WTC11 (cell line): ENCODE measurements at regions not wholly inside any gene's neighbourhood (a gene's known extent, or its start where the extent isn't known, plus 50 kb on each side); places are given as distances from the start of the nearest gene placed in this dataset.

Experiments
- ATAC-seq: fragments of 200-7000 bp; cut with Tn5 transposase; 2 replicates; pipeline ENCODE4 v1.10.0; 2021; ENCODE audit warnings: mild to moderate bottlenecking, moderate library complexity
- CTCF ChIA-PET: fragments of 300-600 bp; sonication (Branson Sonifier 250); formaldehyde crosslinking; loops from one replicate; lab custom pipeline; 2021; ENCODE audit warnings: antibody characterized with exemption; lab: Charles Lee
- POLR2A ChIA-PET: fragments of 350-600 bp; sonication (Branson Sonifier 250); formaldehyde crosslinking; loops from one replicate; lab custom pipeline; 2021; ENCODE audit warnings: antibody characterized with exemption; lab: Charles Lee
- DNase-seq: peaks from one replicate; pipeline ENCODE4 v3.0.0; 2021; ENCODE audit warnings: low spot score
- H3K27ac Mint-ChIP-seq: 2 replicates; pipeline ENCODE4 v1.8.0; 2021; ENCODE audit warnings: mixed read lengths
- H3K27me3 Mint-ChIP-seq: 2 replicates; pipeline ENCODE4 v1.8.0; 2021; ENCODE audit warnings: low read depth, mild to moderate bottlenecking, moderate library complexity, mixed read lengths
- H3K36me3 Mint-ChIP-seq: 2 replicates; pipeline ENCODE4 v1.8.0; 2021; ENCODE audit warnings: mixed read lengths
- H3K4me1 Mint-ChIP-seq: 2 replicates; pipeline ENCODE4 v1.8.0; 2022; ENCODE audit warnings: mixed read lengths
- H3K4me3 Mint-ChIP-seq: 2 replicates; pipeline ENCODE4 v1.8.0; 2021; ENCODE audit warnings: mild to moderate bottlenecking, moderate library complexity, mixed read lengths
- H3K9me3 Mint-ChIP-seq: 2 replicates; pipeline ENCODE4 v1.8.0; 2021; ENCODE audit warnings: mixed read lengths
- ESRRA ChIP-seq: sonication (generic); formaldehyde crosslinking; IDR thresholded peaks from 2 replicates; pipeline ENCODE4 v1.8.1; 2022; ENCODE audit warnings: mild to moderate bottlenecking, missing genetic modification reagents, borderline replicate concordance
- ETV6 ChIP-seq: sonication (generic); formaldehyde crosslinking; IDR thresholded peaks from 2 replicates; pipeline ENCODE4 v1.8.1; 2022; ENCODE audit warnings: mild to moderate bottlenecking, missing genetic modification reagents
- HMGA2 ChIP-seq: fragments of 250-450 bp; sonication (Bioruptor Pico); IDR thresholded peaks from 2 replicates; pipeline ENCODE4 v1.4.0; 2021; ENCODE audit warnings: mild to moderate bottlenecking, moderate library complexity
- NFE2L1 ChIP-seq: sonication (generic); formaldehyde crosslinking; IDR thresholded peaks from 2 replicates; pipeline ENCODE4 v1.8.1; 2023; ENCODE audit warnings: missing genetic modification reagents
- PRRX2 ChIP-seq: fragments of 250-450 bp; sonication (Bioruptor Pico); IDR thresholded peaks from 2 replicates; pipeline ENCODE4 v1.8.0; 2021; ENCODE audit warnings: mild to moderate bottlenecking
- TCF7 ChIP-seq: sonication (generic); formaldehyde crosslinking; IDR thresholded peaks from 2 replicates; pipeline ENCODE4 v1.8.0; 2022; ENCODE audit warnings: mild to moderate bottlenecking, low read depth, missing genetic modification reagents, moderate library complexity
- TP53 ChIP-seq: sonication (generic); formaldehyde crosslinking; IDR thresholded peaks from 2 replicates; pipeline ENCODE4 v1.8.1; 2023; ENCODE audit warnings: mild to moderate bottlenecking, missing genetic modification reagents
- ZBTB21 ChIP-seq: sonication (generic); formaldehyde crosslinking; IDR thresholded peaks from 2 replicates; pipeline ENCODE4 v1.8.1; 2023; ENCODE audit warnings: mild to moderate bottlenecking, missing genetic modification reagents, borderline replicate concordance
- ZNF138 ChIP-seq: sonication (generic); formaldehyde crosslinking; conservative IDR thresholded peaks from 2 replicates; pipeline ENCODE4 v1.8.1; 2022; ENCODE audit warnings: mild to moderate bottlenecking, moderate library complexity, missing genetic modification reagents
- ZNF232 ChIP-seq: sonication (generic); formaldehyde crosslinking; IDR thresholded peaks from 2 replicates; pipeline ENCODE4 v1.8.0; 2022; ENCODE audit warnings: mild to moderate bottlenecking, missing genetic modification reagents
- ZNF317 ChIP-seq: sonication (generic); formaldehyde crosslinking; IDR thresholded peaks from 2 replicates; pipeline ENCODE4 v1.8.1; 2023; ENCODE audit warnings: low read depth, mild to moderate bottlenecking, moderate library complexity, missing genetic modification reagents, borderline replicate concordance
- TF ChIP-seq, protein P1 (sequence below): sonication (generic); formaldehyde crosslinking; IDR thresholded peaks from 2 replicates; pipeline ENCODE4 v1.8.1; 2023; ENCODE audit warnings: mild to moderate bottlenecking, missing genetic modification reagents, borderline replicate concordance
- TF ChIP-seq, protein P2 (sequence below): sonication (generic); formaldehyde crosslinking; IDR thresholded peaks from 2 replicates; pipeline ENCODE4 v1.8.0; 2022; ENCODE audit warnings: mild to moderate bottlenecking, missing genetic modification reagents
- TF ChIP-seq, protein P3 (sequence below): sonication (generic); formaldehyde crosslinking; IDR thresholded peaks from 2 replicates; pipeline ENCODE4 v1.8.0; 2023; ENCODE audit warnings: missing genetic modification reagents
- TF ChIP-seq, protein P4 (sequence below): sonication (generic); formaldehyde crosslinking; IDR thresholded peaks from 2 replicates; pipeline ENCODE4 v1.8.1; 2023; ENCODE audit warnings: mild to moderate bottlenecking, missing genetic modification reagents, moderate library complexity
- TF ChIP-seq, protein P5 (sequence below): fragments of 250-450 bp; sonication (Bioruptor Pico); IDR thresholded peaks from 2 replicates; pipeline ENCODE4 v2.1.2; 2022; ENCODE audit warnings: mild to moderate bottlenecking, moderate library complexity
- TF ChIP-seq, protein P6 (sequence below): sonication (generic); formaldehyde crosslinking; conservative IDR thresholded peaks from 2 replicates; pipeline ENCODE4 v1.8.1; 2023; ENCODE audit warnings: mild to moderate bottlenecking, low read depth, missing genetic modification reagents, moderate library complexity
- TF ChIP-seq, protein P7 (sequence below): sonication (generic); formaldehyde crosslinking; IDR thresholded peaks from 2 replicates; pipeline ENCODE4 v1.8.0; 2023; ENCODE audit warnings: mild to moderate bottlenecking, missing genetic modification reagents

DNA sequence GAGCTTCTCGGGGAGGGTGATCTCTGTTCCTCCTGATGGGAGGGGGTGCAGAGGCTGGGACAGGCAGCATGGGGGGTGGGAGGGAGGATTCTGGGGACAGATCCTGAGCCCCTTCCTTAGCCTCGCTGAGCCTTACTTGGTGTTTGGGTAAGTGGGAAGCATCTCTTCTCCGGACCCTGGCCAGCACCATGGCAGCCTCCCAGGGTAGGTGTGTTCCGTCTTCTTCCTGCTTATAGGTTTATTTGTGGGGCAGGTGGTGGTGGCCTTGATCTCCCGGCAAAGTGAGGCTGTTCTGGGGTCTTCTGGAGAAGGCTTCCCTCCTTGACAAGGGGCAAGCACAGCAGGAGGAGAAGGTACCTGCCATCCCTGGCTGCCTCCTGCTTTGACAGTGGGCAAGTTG, 226.9 kb downstream of the GLRX3 start (continued):
- TF ChIP-seq, protein P1, sequence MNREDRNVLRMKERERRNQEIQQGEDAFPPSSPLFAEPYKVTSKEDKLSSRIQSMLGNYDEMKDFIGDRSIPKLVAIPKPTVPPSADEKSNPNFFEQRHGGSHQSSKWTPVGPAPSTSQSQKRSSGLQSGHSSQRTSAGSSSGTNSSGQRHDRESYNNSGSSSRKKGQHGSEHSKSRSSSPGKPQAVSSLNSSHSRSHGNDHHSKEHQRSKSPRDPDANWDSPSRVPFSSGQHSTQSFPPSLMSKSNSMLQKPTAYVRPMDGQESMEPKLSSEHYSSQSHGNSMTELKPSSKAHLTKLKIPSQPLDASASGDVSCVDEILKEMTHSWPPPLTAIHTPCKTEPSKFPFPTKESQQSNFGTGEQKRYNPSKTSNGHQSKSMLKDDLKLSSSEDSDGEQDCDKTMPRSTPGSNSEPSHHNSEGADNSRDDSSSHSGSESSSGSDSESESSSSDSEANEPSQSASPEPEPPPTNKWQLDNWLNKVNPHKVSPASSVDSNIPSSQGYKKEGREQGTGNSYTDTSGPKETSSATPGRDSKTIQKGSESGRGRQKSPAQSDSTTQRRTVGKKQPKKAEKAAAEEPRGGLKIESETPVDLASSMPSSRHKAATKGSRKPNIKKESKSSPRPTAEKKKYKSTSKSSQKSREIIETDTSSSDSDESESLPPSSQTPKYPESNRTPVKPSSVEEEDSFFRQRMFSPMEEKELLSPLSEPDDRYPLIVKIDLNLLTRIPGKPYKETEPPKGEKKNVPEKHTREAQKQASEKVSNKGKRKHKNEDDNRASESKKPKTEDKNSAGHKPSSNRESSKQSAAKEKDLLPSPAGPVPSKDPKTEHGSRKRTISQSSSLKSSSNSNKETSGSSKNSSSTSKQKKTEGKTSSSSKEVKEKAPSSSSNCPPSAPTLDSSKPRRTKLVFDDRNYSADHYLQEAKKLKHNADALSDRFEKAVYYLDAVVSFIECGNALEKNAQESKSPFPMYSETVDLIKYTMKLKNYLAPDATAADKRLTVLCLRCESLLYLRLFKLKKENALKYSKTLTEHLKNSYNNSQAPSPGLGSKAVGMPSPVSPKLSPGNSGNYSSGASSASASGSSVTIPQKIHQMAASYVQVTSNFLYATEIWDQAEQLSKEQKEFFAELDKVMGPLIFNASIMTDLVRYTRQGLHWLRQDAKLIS, result no peak

DNA sequence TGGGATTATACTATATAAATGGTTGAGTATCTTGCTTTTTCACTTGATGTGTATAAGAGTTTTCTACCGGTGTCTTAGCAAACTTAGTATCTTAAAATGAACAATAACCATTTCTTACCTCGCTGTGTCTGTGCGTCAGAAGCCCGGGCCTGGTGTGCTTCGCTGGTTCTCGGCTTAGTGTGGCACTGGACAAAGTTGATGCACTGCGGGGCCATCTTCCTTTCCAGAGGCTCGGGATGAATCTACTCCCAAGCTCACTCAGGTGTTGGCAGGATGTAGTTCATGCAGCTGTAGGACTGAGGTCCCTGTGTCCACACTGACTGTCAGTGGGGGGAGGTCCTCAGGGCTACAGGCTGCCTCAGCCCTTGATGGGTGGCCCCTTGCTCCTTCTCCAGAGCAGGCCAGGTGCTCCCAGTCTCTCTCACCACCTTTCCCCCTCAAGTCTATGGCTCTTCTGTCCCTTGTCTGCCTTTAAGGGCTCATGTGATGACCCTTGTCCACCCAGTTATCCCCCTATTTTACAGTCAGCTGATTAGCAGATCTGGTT, 227.8 kb downstream of the GLRX3 start:
- Mint-ChIP-seq H3K36me3 (peaks cover 76% of the 10 kb centered on the region), H3K4me3 (no peak overlapping the region), H3K27me3 (peaks cover 20% of the 10 kb centered on the region), H3K4me1 (no peaks in the 10 kb centered on the region), H3K9me3 (peaks cover 75% of the 10 kb centered on the region), H3K27ac (no peak overlapping the region)
- DNase-seq (no peak), ATAC-seq (no peak)
- ChIA-PET CTCF (no interaction called here), POLR2A (no interaction called here)
- TF ChIP-seq ZNF317, result no peak
- TF ChIP-seq, protein P2, sequence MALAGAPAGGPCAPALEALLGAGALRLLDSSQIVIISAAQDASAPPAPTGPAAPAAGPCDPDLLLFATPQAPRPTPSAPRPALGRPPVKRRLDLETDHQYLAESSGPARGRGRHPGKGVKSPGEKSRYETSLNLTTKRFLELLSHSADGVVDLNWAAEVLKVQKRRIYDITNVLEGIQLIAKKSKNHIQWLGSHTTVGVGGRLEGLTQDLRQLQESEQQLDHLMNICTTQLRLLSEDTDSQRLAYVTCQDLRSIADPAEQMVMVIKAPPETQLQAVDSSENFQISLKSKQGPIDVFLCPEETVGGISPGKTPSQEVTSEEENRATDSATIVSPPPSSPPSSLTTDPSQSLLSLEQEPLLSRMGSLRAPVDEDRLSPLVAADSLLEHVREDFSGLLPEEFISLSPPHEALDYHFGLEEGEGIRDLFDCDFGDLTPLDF (CRISPR knock-in tag), result no peak
- no peak for TF ChIP-seq TP53 (CRISPR knock-in tag)
- TF ChIP-seq TCF7 (CRISPR knock-in tag), result no peak
- TF ChIP-seq, protein P3, sequence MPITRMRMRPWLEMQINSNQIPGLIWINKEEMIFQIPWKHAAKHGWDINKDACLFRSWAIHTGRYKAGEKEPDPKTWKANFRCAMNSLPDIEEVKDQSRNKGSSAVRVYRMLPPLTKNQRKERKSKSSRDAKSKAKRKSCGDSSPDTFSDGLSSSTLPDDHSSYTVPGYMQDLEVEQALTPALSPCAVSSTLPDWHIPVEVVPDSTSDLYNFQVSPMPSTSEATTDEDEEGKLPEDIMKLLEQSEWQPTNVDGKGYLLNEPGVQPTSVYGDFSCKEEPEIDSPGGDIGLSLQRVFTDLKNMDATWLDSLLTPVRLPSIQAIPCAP (CRISPR knock-in tag), result no peak
- no peak for TF ChIP-seq PRRX2 (CRISPR knock-in tag)
- no peak for TF ChIP-seq ETV6 (CRISPR knock-in tag)
- TF ChIP-seq HMGA2, result no peak
- TF ChIP-seq ESRRA, result no peak
- TF ChIP-seq ZNF138 (CRISPR knock-in tag), result no peak
- TF ChIP-seq, protein P4, sequence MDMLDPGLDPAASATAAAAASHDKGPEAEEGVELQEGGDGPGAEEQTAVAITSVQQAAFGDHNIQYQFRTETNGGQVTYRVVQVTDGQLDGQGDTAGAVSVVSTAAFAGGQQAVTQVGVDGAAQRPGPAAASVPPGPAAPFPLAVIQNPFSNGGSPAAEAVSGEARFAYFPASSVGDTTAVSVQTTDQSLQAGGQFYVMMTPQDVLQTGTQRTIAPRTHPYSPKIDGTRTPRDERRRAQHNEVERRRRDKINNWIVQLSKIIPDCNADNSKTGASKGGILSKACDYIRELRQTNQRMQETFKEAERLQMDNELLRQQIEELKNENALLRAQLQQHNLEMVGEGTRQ (CRISPR knock-in tag), result no peak
- TF ChIP-seq, protein P5, sequence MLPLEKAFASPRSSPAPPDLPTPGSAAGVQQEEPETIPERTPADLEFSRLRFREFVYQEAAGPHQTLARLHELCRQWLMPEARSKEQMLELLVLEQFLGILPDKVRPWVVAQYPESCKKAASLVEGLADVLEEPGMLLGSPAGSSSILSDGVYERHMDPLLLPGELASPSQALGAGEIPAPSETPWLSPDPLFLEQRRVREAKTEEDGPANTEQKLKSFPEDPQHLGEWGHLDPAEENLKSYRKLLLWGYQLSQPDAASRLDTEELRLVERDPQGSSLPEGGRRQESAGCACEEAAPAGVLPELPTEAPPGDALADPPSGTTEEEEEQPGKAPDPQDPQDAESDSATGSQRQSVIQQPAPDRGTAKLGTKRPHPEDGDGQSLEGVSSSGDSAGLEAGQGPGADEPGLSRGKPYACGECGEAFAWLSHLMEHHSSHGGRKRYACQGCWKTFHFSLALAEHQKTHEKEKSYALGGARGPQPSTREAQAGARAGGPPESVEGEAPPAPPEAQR (CRISPR knock-in tag), result no peak
- TF ChIP-seq NFE2L1 (CRISPR knock-in tag), result no peak
- TF ChIP-seq, all 79 proteins: peak for 0

DNA sequence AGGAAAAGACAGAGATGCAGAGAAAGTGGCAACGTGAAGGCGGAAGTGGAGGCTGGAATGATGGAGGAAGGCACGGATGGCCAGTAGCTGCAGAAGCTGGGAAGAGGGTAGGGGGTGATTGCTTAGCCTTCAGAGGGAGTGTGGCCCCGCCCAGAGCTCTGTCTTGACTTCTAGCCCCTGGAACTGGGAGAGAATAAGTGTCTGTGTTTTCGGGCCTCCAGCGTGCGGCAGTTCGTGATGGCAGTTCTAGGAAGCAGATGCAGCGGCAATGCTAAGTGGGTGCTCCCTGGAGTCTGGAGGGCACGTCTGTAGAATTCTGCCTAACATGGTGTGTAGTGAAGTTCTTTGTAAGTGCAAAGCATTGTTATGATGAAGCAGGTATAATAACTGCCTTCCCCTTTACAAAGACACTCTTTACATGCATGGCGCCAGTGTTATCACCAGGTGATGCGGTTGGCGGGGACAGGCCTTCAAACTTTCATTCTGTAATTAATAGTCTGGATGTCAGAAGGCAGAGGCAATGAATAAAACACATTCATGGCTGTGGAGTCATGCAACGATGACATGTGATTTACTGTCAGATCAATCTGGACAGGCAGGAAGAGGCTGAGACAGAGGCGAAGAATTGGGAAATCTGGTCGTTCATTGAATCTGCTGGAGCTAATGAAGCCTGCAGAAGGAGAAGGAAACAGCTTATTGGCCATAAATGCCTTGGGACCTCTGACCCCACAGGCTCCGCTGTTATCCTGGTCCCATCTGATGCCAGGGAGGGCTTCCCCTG, 228.6 kb downstream of the GLRX3 start:
- CTCF ChIA-PET, result no interaction called here
- TF ChIP-seq NFE2L1 (CRISPR knock-in tag) (no peak), ZNF232 (CRISPR knock-in tag) (no peak), ZBTB21 (CRISPR knock-in tag) (no peak)
- TF ChIP-seq, protein P6, sequence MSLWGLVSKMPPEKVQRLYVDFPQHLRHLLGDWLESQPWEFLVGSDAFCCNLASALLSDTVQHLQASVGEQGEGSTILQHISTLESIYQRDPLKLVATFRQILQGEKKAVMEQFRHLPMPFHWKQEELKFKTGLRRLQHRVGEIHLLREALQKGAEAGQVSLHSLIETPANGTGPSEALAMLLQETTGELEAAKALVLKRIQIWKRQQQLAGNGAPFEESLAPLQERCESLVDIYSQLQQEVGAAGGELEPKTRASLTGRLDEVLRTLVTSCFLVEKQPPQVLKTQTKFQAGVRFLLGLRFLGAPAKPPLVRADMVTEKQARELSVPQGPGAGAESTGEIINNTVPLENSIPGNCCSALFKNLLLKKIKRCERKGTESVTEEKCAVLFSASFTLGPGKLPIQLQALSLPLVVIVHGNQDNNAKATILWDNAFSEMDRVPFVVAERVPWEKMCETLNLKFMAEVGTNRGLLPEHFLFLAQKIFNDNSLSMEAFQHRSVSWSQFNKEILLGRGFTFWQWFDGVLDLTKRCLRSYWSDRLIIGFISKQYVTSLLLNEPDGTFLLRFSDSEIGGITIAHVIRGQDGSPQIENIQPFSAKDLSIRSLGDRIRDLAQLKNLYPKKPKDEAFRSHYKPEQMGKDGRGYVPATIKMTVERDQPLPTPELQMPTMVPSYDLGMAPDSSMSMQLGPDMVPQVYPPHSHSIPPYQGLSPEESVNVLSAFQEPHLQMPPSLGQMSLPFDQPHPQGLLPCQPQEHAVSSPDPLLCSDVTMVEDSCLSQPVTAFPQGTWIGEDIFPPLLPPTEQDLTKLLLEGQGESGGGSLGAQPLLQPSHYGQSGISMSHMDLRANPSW, result no peak
- TF ChIP-seq, protein P7, sequence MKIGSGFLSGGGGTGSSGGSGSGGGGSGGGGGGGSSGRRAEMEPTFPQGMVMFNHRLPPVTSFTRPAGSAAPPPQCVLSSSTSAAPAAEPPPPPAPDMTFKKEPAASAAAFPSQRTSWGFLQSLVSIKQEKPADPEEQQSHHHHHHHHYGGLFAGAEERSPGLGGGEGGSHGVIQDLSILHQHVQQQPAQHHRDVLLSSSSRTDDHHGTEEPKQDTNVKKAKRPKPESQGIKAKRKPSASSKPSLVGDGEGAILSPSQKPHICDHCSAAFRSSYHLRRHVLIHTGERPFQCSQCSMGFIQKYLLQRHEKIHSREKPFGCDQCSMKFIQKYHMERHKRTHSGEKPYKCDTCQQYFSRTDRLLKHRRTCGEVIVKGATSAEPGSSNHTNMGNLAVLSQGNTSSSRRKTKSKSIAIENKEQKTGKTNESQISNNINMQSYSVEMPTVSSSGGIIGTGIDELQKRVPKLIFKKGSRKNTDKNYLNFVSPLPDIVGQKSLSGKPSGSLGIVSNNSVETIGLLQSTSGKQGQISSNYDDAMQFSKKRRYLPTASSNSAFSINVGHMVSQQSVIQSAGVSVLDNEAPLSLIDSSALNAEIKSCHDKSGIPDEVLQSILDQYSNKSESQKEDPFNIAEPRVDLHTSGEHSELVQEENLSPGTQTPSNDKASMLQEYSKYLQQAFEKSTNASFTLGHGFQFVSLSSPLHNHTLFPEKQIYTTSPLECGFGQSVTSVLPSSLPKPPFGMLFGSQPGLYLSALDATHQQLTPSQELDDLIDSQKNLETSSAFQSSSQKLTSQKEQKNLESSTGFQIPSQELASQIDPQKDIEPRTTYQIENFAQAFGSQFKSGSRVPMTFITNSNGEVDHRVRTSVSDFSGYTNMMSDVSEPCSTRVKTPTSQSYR (CRISPR knock-in tag), result no peak
- TF ChIP-seq, all 79 proteins: peak for 0
- Mint-ChIP-seq H3K4me3 (no peak overlapping the region), H3K4me1 (no peaks in the 10 kb centered on the region), H3K36me3 (peaks cover 76% of the 10 kb centered on the region), H3K9me3 (peaks cover 74% of the 10 kb centered on the region), H3K27me3 (peaks cover 17% of the 10 kb centered on the region), H3K27ac (no peak overlapping the region)
- DNase-seq, result no peak
- no peak for ATAC-seq
- POLR2A ChIA-PET, result no interaction called here
